KMS-11 (cell line): ENCODE measurements at regions not wholly inside any gene's neighbourhood (a gene's known extent, or its start where the extent isn't known, plus 50 kb on each side); places are given as distances from the start of the nearest gene placed in this dataset.

Source experiments
- H2AFZ ChIP-seq: fragments of 200-600 bp; sonication (generic); 2 replicates; pipeline ENCODE4 v1.6.1; 2016; ENCODE audit warnings: antibody characterized with exemption, mixed run types, low read depth
- H3K27ac ChIP-seq: fragments of 200-600 bp; sonication (generic); 2 replicates; pipeline ENCODE4 v1.6.1; 2016; ENCODE audit warnings: mild to moderate bottlenecking, mixed run types
- H3K27me3 ChIP-seq: fragments of 200-600 bp; sonication (generic); 2 replicates; pipeline ENCODE4 v1.6.1; 2017; ENCODE audit warnings: mild to moderate bottlenecking, low read depth, mixed run types, moderate library complexity; ENCODE audit not compliant: insufficient read depth
- H3K36me3 ChIP-seq: fragments of 200-600 bp; sonication (generic); 2 replicates; pipeline ENCODE4 v1.6.1; 2017; ENCODE audit warnings: mild to moderate bottlenecking, mixed run types; ENCODE audit not compliant: insufficient read depth
- H3K4me1 ChIP-seq: fragments of 200-600 bp; sonication (generic); 2 replicates; pipeline ENCODE4 v1.6.1; 2016; ENCODE audit warnings: mild to moderate bottlenecking, low read depth, mixed run types; ENCODE audit not compliant: poor library complexity, severe bottlenecking
- H3K4me2 ChIP-seq: fragments of 200-600 bp; sonication (generic); 2 replicates; pipeline ENCODE4 v1.7.0; 2016; ENCODE audit warnings: mild to moderate bottlenecking, mixed run types
- H3K4me3 ChIP-seq: fragments of 200-600 bp; sonication (generic); IDR thresholded peaks from 2 replicates; pipeline ENCODE4 v1.6.1; 2017; ENCODE audit warnings: low read depth, low read length, mixed read lengths; ENCODE audit not compliant: insufficient read depth
- H3K79me2 ChIP-seq: fragments of 200-600 bp; sonication (generic); 2 replicates; pipeline ENCODE4 v1.6.1; 2016; ENCODE audit warnings: low read depth, mixed run types; ENCODE audit not compliant: insufficient read depth
- H3K9ac ChIP-seq: fragments of 200-600 bp; sonication (generic); 2 replicates; pipeline ENCODE4 v1.6.1; 2016; ENCODE audit warnings: mild to moderate bottlenecking, mixed run types
- H4K20me1 ChIP-seq: fragments of 200-600 bp; sonication (generic); 2 replicates; pipeline ENCODE4 v1.6.1; 2016; ENCODE audit warnings: mild to moderate bottlenecking, mixed run types; ENCODE audit not compliant: insufficient read depth
- TF ChIP-seq, protein P1 (sequence below): fragments of 200-600 bp; sonication (generic); conservative IDR thresholded peaks from 2 replicates; pipeline ENCODE4 v1.6.1; 2017; ENCODE audit warnings: low read depth, mild to moderate bottlenecking, antibody characterized with exemption, low read length, moderate library complexity, mixed read lengths

DNA sequence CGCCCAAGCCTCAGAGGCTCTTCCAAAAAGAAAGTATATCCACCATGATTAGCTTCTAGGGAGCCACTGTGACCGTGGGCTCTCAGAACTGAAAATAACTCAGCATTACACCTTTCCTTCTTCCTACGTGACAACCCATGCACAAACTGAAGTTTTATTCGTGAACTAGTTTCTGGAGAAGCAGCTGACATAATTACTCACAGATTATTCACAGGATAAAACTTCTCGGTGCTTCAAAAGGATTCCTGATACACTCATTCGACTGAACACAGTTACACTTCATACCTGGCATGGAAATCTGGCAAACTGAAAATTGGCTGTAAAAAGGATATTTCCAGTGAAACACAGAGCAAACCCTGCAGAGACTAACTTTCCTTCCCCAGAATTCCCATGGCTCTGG is 139.2 kb upstream of the PTER start:
- no peaks in the 10 kb centered on the region for H3K4me1 ChIP-seq
- H3K4me3 ChIP-seq: no peak overlapping the region
- H3K9ac ChIP-seq: no peak overlapping the region
- H3K79me2 ChIP-seq: no peaks in the 10 kb centered on the region
- TF ChIP-seq, protein P1, sequence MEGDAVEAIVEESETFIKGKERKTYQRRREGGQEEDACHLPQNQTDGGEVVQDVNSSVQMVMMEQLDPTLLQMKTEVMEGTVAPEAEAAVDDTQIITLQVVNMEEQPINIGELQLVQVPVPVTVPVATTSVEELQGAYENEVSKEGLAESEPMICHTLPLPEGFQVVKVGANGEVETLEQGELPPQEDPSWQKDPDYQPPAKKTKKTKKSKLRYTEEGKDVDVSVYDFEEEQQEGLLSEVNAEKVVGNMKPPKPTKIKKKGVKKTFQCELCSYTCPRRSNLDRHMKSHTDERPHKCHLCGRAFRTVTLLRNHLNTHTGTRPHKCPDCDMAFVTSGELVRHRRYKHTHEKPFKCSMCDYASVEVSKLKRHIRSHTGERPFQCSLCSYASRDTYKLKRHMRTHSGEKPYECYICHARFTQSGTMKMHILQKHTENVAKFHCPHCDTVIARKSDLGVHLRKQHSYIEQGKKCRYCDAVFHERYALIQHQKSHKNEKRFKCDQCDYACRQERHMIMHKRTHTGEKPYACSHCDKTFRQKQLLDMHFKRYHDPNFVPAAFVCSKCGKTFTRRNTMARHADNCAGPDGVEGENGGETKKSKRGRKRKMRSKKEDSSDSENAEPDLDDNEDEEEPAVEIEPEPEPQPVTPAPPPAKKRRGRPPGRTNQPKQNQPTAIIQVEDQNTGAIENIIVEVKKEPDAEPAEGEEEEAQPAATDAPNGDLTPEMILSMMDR: no peak
- no peak overlapping the region for H3K4me2 ChIP-seq
- H3K36me3 ChIP-seq: no peaks in the 10 kb centered on the region
- H3K27me3 ChIP-seq: no peaks in the 10 kb centered on the region
- H4K20me1 ChIP-seq: no peaks in the 10 kb centered on the region
- no peak overlapping the region for H2AFZ ChIP-seq
- H3K27ac ChIP-seq: no peak overlapping the region

DNA sequence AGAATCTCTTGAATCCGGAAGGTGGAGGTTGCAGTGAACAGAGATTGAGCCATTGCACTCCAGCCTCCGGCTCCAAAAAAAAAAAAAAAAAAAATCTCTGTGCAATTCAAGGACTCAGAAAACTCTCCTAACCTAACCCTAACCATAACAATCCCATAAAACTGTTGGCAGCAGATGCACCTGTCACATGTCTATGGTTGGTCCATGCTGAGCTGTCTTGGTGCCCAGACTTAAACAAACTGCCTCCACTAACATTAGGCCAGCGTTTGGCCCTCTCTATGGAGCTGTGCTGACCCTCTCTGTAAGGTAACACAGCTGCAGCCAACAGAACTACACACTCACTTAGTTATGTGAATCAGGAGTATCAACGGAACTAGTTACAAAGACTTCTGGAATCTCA is 132.5 kb upstream of the PTER start:
- no peak overlapping the region for H3K4me3 ChIP-seq
- H3K27me3 ChIP-seq: no peaks in the 10 kb centered on the region
- no peaks in the 10 kb centered on the region for H3K79me2 ChIP-seq
- H3K27ac ChIP-seq: no peak overlapping the region
- H2AFZ ChIP-seq: no peak overlapping the region
- no peaks in the 10 kb centered on the region for H4K20me1 ChIP-seq
- TF ChIP-seq, protein P1: no peak
- H3K4me1 ChIP-seq: no peaks in the 10 kb centered on the region
- no peak overlapping the region for H3K4me2 ChIP-seq
- H3K9ac ChIP-seq: no peak overlapping the region
- H3K36me3 ChIP-seq: no peaks in the 10 kb centered on the region

- Histone ChIP-seq H4K20me1 (no peaks in the 10 kb centered on the region), H3K9ac (no peak overlapping the region), H2AFZ (no peak overlapping the region), H3K4me1 (no peaks in the 10 kb centered on the region), H3K27me3 (no peaks in the 10 kb centered on the region), H3K36me3 (no peaks in the 10 kb centered on the region), H3K79me2 (no peaks in the 10 kb centered on the region), H3K4me3 (no peak overlapping the region), H3K27ac (no peak overlapping the region), H3K4me2 (no peak overlapping the region)
- TF ChIP-seq, protein P1: no peak
Measured at GRCh38 chr10:16310440-16310839, 126.4 kb upstream of the PTER start.

DNA sequence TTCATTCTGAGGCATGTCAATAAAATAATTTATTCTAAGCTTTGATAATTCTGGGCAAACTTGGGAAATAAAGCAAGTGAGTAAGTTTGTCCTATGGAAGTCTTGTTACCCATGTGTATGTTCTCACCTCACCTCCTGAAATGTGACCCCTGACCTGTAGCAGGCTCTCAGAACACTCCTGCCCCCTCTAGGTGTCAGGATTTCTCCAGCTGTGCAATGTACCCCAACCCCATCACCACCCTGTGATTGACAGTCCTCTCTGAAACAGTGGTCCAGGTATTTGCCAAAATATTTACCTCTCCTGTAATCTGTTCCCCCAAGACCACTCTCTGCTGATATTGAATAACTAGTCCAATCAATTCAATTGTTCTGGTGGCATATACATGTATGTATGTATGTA is 122.6 kb upstream of the PTER start:
- no peaks in the 10 kb centered on the region for H4K20me1 ChIP-seq
- no peaks in the 10 kb centered on the region for H3K79me2 ChIP-seq
- TF ChIP-seq, protein P1: no peak
- H3K27ac ChIP-seq: no peak overlapping the region
- no peak overlapping the region for H2AFZ ChIP-seq
- H3K36me3 ChIP-seq: no peaks in the 10 kb centered on the region
- no peak overlapping the region for H3K4me2 ChIP-seq
- no peak overlapping the region for H3K4me3 ChIP-seq
- H3K4me1 ChIP-seq: no peaks in the 10 kb centered on the region
- H3K27me3 ChIP-seq: no peaks in the 10 kb centered on the region
- no peak overlapping the region for H3K9ac ChIP-seq
